Naive thymus-derived CD8-positive, alpha-beta T cell (primary cell): ENCODE measurements at regions not wholly inside any gene's neighbourhood (a gene's known extent, or its start where the extent isn't known, plus 50 kb on each side); places are given as distances from the start of the nearest gene placed in this dataset.
"Not testable (repeated sequence)": the region's sequence is repeated elsewhere in the genome, so short reads cannot be mapped to it uniquely, and the experiment has no call there.

ENCODE experiments used
- ATAC-seq, 2 donors: fragments of 150-1000 bp; cut with Tn5 transposase in 1 of 2; sonication (Bioruptor Pico), chemical (Tn5 transposase) in 1 of 2; 1 replicate in 1 of 2; 2 replicates in 1 of 2; pipeline ENCODE4 v1.10.0; 2021; ENCODE audit warnings: mild to moderate bottlenecking in 2 of 2, moderate library complexity in 2 of 2
- POLR2A ChIA-PET: fragments of 350-600 bp; sonication (Branson Sonifier 250); formaldehyde crosslinking; loops from one replicate; lab custom pipeline; 2021; ENCODE audit warnings: antibody characterized with exemption; lab: Charles Lee
- DNase-seq, 10 donors: peaks; one replicate each; pipeline versions ENCODE4 v3.0.0 to v3.0.0-alpha.2; 2020 to 2022
- H3K27ac Mint-ChIP-seq, 10 donors: one replicate each; pipeline ENCODE4 v1.8.0; 2020 to 2022; ENCODE audit warnings: mild to moderate bottlenecking in 10 of 10, mixed read lengths in 10 of 10, moderate library complexity in 4 of 10, inconsistent platforms in 1 of 10
- H3K27me3 Mint-ChIP-seq, 5 donors: one replicate each; pipeline ENCODE4 v1.8.0; 2021 to 2022; ENCODE audit warnings: mixed read lengths in 5 of 5
- H3K36me3 Mint-ChIP-seq, 3 donors: one replicate each; pipeline ENCODE4 v1.8.0; 2020 to 2022; ENCODE audit warnings: mixed read lengths in 3 of 3, mild to moderate bottlenecking in 2 of 3, inconsistent platforms in 1 of 3
- H3K4me1 Mint-ChIP-seq, 4 donors: one replicate each; pipeline ENCODE4 v1.8.0; 2021 to 2022; ENCODE audit warnings: mixed read lengths in 4 of 4
- H3K4me3 Mint-ChIP-seq, 10 donors: one replicate each; pipeline ENCODE4 v1.8.0; 2020 to 2022; ENCODE audit warnings: mild to moderate bottlenecking in 10 of 10, mixed read lengths in 10 of 10, moderate library complexity in 6 of 10, inconsistent platforms in 1 of 10
- H3K9me3 Mint-ChIP-seq, 9 donors: one replicate each; pipeline ENCODE4 v1.8.0; 2020 to 2022; ENCODE audit warnings: mixed read lengths in 9 of 9, mild to moderate bottlenecking in 3 of 9, inconsistent platforms in 1 of 9, moderate library complexity in 1 of 9

- Mint-ChIP-seq H3K36me3 (peaks cover 0 to 4% (median 0%) of the 10 kb centered on the region in 3 donors), H3K27ac (peak overlapping the region in 1 of 10 donors; percentile 38), H3K4me1 (peaks cover 18 to 48% (median 39%) of the 10 kb centered on the region in 4 donors), H3K27me3 (no peaks in the 10 kb centered on the region), H3K4me3 (peak overlapping the region in 2 of 10 donors; percentile 15 to 38), H3K9me3 (peaks cover 0 to 13% (median 0%) of the 10 kb centered on the region in 9 donors)
- ATAC-seq (no peak), DNase-seq (no peak)
- POLR2A ChIA-PET, result no interaction called here
Observed at GRCh38 chr20:26276554-26277210, 580.0 kb upstream of the ZNF337 start.

GRCh38 chr20:26268762-26269161 is 572.1 kb upstream of the ZNF337 start:
- DNase-seq, H3K27ac Mint-ChIP-seq, H3K4me3 Mint-ChIP-seq, H3K9me3 Mint-ChIP-seq, H3K36me3 Mint-ChIP-seq, ATAC-seq, POLR2A ChIA-PET, H3K27me3 Mint-ChIP-seq: not testable (repeated sequence)
- peaks cover 3 to 15% (median 6%) of the 10 kb centered on the region in 4 donors for H3K4me1 Mint-ChIP-seq

GRCh38 chr20:26260925-26261324 is 564.3 kb upstream of the ZNF337 start:
- H3K4me3 Mint-ChIP-seq, H3K27ac Mint-ChIP-seq, POLR2A ChIA-PET: not testable (repeated sequence)

GRCh38 chr20:26252311-26252975 is 555.8 kb upstream of the ZNF337 start:
- POLR2A ChIA-PET, H3K36me3 Mint-ChIP-seq, H3K27me3 Mint-ChIP-seq, H3K4me3 Mint-ChIP-seq: not testable (repeated sequence)
- peaks cover 7 to 13% (median 9%) of the 10 kb centered on the region in 4 donors for H3K4me1 Mint-ChIP-seq
- peaks cover 0 to 12% (median 0%) of the 10 kb centered on the region in 9 donors for H3K9me3 Mint-ChIP-seq
- peak; percentile 83 to 99 for ATAC-seq
- peak in 7 of 10 donors; percentile 4 to 63 (median 35) for DNase-seq
- H3K27ac Mint-ChIP-seq, result peak overlapping the region in 7 of 10 donors; percentile 32 to 92 (median 90)

More at GRCh38 chr20:26260925-26261324, 564.3 kb upstream of the ZNF337 start:
- not testable (repeated sequence) for H3K9me3 Mint-ChIP-seq, H3K36me3 Mint-ChIP-seq, DNase-seq, ATAC-seq, H3K27me3 Mint-ChIP-seq, H3K4me1 Mint-ChIP-seq

- ATAC-seq, H3K27me3 Mint-ChIP-seq, DNase-seq, POLR2A ChIA-PET, H3K4me3 Mint-ChIP-seq, H3K36me3 Mint-ChIP-seq: not testable (repeated sequence)
- peaks cover 0 to 13% (median 2%) of the 10 kb centered on the region in 9 donors for H3K9me3 Mint-ChIP-seq
- peak overlapping the region in 1 of 10 donors; percentile 92 for H3K27ac Mint-ChIP-seq
- peaks cover 7 to 13% (median 9%) of the 10 kb centered on the region in 4 donors for H3K4me1 Mint-ChIP-seq
Observed at GRCh38 chr20:26251376-26251775, 554.7 kb upstream of the ZNF337 start.

DNA sequence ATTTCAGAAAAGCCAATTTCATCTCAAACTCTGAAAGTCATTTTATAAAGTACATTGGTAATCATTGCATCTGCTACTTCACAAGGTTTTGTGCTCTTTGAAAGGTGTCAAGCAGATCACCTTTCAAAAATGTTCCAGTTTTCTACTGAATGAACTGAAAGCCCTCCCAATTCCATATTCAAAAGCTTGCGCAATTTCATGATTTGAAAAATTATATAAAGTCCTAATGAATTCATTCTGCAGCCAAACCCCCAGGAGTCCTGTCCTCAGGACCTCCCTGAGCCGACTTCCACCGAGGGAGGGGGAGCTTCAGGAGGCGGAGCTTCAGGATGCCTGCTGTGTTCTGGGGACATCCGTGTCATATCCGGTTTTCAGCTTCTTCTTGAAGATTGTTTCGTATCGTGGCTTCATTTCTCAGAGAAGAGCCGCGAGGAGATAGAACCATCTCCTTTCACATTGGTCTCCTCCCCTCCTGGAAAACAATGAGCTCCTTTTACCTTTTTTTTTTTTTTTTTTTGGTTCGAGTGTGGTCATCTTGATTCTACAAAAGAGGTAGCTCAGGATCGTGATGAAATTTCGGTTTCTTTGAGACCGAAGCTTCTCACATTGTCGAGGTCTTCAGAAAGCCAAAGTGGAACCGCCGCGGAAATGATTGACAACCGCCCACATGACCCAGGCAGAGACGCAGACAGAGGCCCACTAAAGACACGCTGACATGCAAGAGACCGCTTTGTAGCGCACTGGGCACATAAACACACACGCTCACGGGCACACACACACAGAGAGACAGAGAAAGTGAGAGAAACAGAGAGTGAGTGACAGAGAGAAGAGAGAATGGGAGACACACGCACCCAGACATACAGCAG is 553.8 kb upstream of the ZNF337 start:
- peak overlapping the region in 2 of 10 donors; percentile 28 to 29 for H3K4me3 Mint-ChIP-seq
- POLR2A ChIA-PET, ATAC-seq, H3K27me3 Mint-ChIP-seq, H3K36me3 Mint-ChIP-seq, DNase-seq: not testable (repeated sequence)
- peaks cover 7 to 13% (median 9%) of the 10 kb centered on the region in 4 donors for H3K4me1 Mint-ChIP-seq
- peaks cover 0 to 10% (median 2%) of the 10 kb centered on the region in 9 donors for H3K9me3 Mint-ChIP-seq
- H3K27ac Mint-ChIP-seq, result peak overlapping the region in 3 of 10 donors; percentile 30 to 83 (median 65)

- Mint-ChIP-seq H3K4me3 (no peak overlapping the region), H3K27ac (no peak overlapping the region), H3K9me3 (peaks cover 0 to 34% (median 11%) of the 10 kb centered on the region in 9 donors), H3K4me1 (no peaks in the 10 kb centered on the region), H3K27me3 (no peaks in the 10 kb centered on the region), H3K36me3 (peaks cover 0 to 14% (median 2%) of the 10 kb centered on the region in 3 donors)
- POLR2A ChIA-PET, result no interaction called here
- ATAC-seq (no peak), DNase-seq (no peak)
Observed at GRCh38 chr20:26243731-26244130, 547.1 kb upstream of the ZNF337 start.

- ATAC-seq, H3K36me3 Mint-ChIP-seq, POLR2A ChIA-PET, H3K27ac Mint-ChIP-seq, H3K4me3 Mint-ChIP-seq, H3K27me3 Mint-ChIP-seq, H3K4me1 Mint-ChIP-seq, DNase-seq: not testable (repeated sequence)
- H3K9me3 Mint-ChIP-seq, result peaks cover 0 to 15% (median 5%) of the 10 kb centered on the region in 9 donors
Observed at GRCh38 chr20:26220609-26221008, 524.0 kb upstream of the ZNF337 start.

DNA sequence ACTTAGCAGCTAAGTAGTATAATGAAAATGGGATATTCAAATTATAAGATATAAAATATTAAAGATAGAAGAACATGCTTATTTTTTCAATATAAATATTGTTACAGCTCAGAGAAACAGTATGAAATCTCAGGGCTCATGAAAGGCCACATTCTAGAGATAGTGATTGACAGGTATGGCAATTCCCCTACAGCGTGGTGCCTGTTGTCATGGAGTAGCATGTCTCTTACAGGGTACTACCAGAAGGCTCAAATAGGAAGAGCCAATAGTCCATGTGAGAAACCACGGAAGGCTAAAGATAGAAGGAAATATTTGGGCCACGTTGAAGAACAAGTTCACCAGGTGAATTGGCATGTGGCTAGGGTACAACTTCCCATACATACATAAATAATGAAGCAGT is 522.9 kb upstream of the ZNF337 start:
- ATAC-seq, POLR2A ChIA-PET, H3K4me3 Mint-ChIP-seq, H3K27ac Mint-ChIP-seq, H3K4me1 Mint-ChIP-seq, H3K27me3 Mint-ChIP-seq, H3K36me3 Mint-ChIP-seq: not testable (repeated sequence)
- peak in 1 of 10 donors; percentile 55 for DNase-seq
- peaks cover 0 to 16% (median 5%) of the 10 kb centered on the region in 9 donors for H3K9me3 Mint-ChIP-seq

GRCh38 chr20:26218301-26218700 is 521.6 kb upstream of the ZNF337 start:
- Mint-ChIP-seq H3K36me3 (peaks cover 0 to 3% (median 0%) of the 10 kb centered on the region in 3 donors), H3K9me3 (peaks cover 0 to 28% (median 5%) of the 10 kb centered on the region in 9 donors), H3K4me1 (peaks cover 0 to under 1% (median 0%) of the 10 kb centered on the region in 4 donors), H3K27ac (no peak overlapping the region), H3K27me3 (no peaks in the 10 kb centered on the region), H3K4me3 (no peak overlapping the region)
- POLR2A ChIA-PET, result no interaction called here
- ATAC-seq (no peak), DNase-seq (no peak)

DNA sequence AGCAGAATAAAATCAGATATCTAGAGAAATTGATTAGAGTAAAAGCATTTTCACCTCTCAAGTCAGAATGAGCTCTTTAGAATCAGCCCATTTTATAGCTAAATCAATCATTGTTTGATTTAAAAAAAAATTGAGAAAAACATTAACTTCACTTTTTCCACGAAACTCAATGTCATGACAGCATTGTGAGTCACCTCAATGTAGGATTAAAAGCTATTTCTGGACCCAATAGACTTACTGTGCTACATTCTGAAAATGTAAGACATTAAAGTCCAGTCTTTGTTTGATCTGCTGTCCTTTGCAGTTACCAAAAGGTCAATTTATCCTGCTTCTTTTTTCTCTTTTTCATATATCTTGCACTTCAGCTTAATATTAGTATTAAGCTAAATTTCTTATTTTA is 519.4 kb upstream of the ZNF337 start:
- Mint-ChIP-seq H3K27ac (no peak overlapping the region), H3K4me1 (peaks cover 0 to 7% (median 2%) of the 10 kb centered on the region in 4 donors), H3K4me3 (no peak overlapping the region), H3K9me3 (peaks cover 0 to 33% (median 4%) of the 10 kb centered on the region in 9 donors), H3K27me3 (peaks cover 0 to 4% (median 0%) of the 10 kb centered on the region in 5 donors), H3K36me3 (peaks cover 0 to 4% (median 3%) of the 10 kb centered on the region in 3 donors)
- no peak for DNase-seq
- POLR2A ChIA-PET, result no interaction called here
- ATAC-seq, result no peak

GRCh38 chr20:26214991-26215390 is 518.3 kb upstream of the ZNF337 start:
- no peak for DNase-seq
- ATAC-seq, result no peak
- Mint-ChIP-seq H3K27me3 (peaks cover 0 to 9% (median 2%) of the 10 kb centered on the region in 5 donors), H3K4me1 (peaks cover 0 to 11% (median 6%) of the 10 kb centered on the region in 4 donors), H3K36me3 (peaks cover 0 to 4% (median 3%) of the 10 kb centered on the region in 3 donors), H3K27ac (no peak overlapping the region), H3K4me3 (no peak overlapping the region), H3K9me3 (peaks cover 0 to 25% (median 4%) of the 10 kb centered on the region in 9 donors)
- POLR2A ChIA-PET, result no interaction called here
